Mesendoderm (in vitro differentiated cells): ENCODE measurements at regions not wholly inside any gene's neighbourhood (a gene's known extent, or its start where the extent isn't known, plus 50 kb on each side); places are given as distances from the start of the nearest gene placed in this dataset.

Experiments
- DNase-seq: peaks from one replicate; pipeline ENCODE4 v3.0.0; 2013
- H2AK5ac ChIP-seq: 2 replicates; pipeline ENCODE4 v1.6.1; 2013; ENCODE audit warnings: low read length, inconsistent platforms
- H2BK120ac ChIP-seq: 2 replicates; pipeline ENCODE4 v1.6.1; 2013; ENCODE audit warnings: low read depth, mild to moderate bottlenecking, low read length, moderate library complexity, mixed read lengths
- H2BK15ac ChIP-seq: replicated peaks from 2 replicates; pipeline ENCODE4 v1.6.1; 2013; ENCODE audit warnings: low read depth, mild to moderate bottlenecking, moderate library complexity
- H2BK5ac ChIP-seq: 2 replicates; pipeline ENCODE4 v1.6.1; 2013; ENCODE audit warnings: low read length, inconsistent platforms
- H3K18ac ChIP-seq: 2 replicates; pipeline ENCODE4 v1.6.1; 2013; ENCODE audit warnings: mild to moderate bottlenecking, low read length, mixed read lengths
- H3K23ac ChIP-seq: one replicate; pipeline ENCODE4 v1.6.1; 2013; ENCODE audit warnings: low read length
- H3K27ac ChIP-seq: 2 replicates; pipeline ENCODE4 v1.5.1; 2013; ENCODE audit warnings: low read depth, mild to moderate bottlenecking, inconsistent platforms, low read length, moderate library complexity
- H3K27me3 ChIP-seq: 2 replicates; pipeline ENCODE4 v1.6.1; 2013; ENCODE audit warnings: low read length, control low read depth, mild to moderate bottlenecking, inconsistent platforms; ENCODE audit not compliant: insufficient read depth, poor library complexity
- H3K36me3 ChIP-seq: 2 replicates; pipeline ENCODE4 v1.6.1; 2013; ENCODE audit warnings: low read length, inconsistent platforms; ENCODE audit not compliant: control insufficient read depth, insufficient read depth
- H3K4ac ChIP-seq: one replicate; pipeline ENCODE4 v1.6.1; 2013; ENCODE audit warnings: low read depth, mild to moderate bottlenecking, low read length, moderate library complexity
- H3K4me1 ChIP-seq: 2 replicates; pipeline ENCODE4 v1.6.1; 2013; ENCODE audit warnings: low read depth, low read length, inconsistent platforms; ENCODE audit not compliant: control insufficient read depth
- H3K4me2 ChIP-seq: 2 replicates; pipeline ENCODE4 v1.6.1; 2013; ENCODE audit warnings: low read length
- H3K4me3 ChIP-seq: 2 replicates; pipeline ENCODE4 v1.5.1; 2013; ENCODE audit warnings: mild to moderate bottlenecking, low read length
- H3K56ac ChIP-seq: one replicate; pipeline ENCODE4 v1.6.1; 2013; ENCODE audit warnings: low read length
- H3K79me1 ChIP-seq: 2 replicates; pipeline ENCODE4 v1.6.1; 2013; ENCODE audit warnings: low read length, inconsistent platforms
- H3K79me2 ChIP-seq: 2 replicates; pipeline ENCODE4 v1.6.1; 2013; ENCODE audit warnings: mild to moderate bottlenecking, low read length; ENCODE audit not compliant: control insufficient read depth, insufficient read depth
- H3K9ac ChIP-seq: 2 replicates; pipeline ENCODE4 v1.6.1; 2013; ENCODE audit warnings: low read length, inconsistent platforms
- H4K5ac ChIP-seq: one replicate; pipeline ENCODE4 v1.6.1; 2013; ENCODE audit warnings: low read length
- H4K8ac ChIP-seq: one replicate; pipeline ENCODE4 v1.6.1; 2013; ENCODE audit warnings: low read depth, mild to moderate bottlenecking, control low read depth, low read length, moderate library complexity
- WGBS: extraction: QIAGEN DNeasy Blood & Tissue Kit; methylation state at CpG from one replicate; pipeline ENCODE4 v1.1.7; 2013; ENCODE audit warnings: low lambda C conversion rate, missing lambda C conversion rate; ENCODE audit not compliant: insufficient coverage; ENCODE audit errors: extremely low coverage; 5-methylcytosine and 5-hydroxymethylcytosine counted together

GRCh38 chr5:125210242-125210947, 464.0 kb upstream of the ZNF608 start:
- Histone ChIP-seq H2BK5ac (no peak overlapping the region), H3K4me1 (no peaks in the 10 kb centered on the region), H3K23ac (no peak overlapping the region), H3K27me3 (no peaks in the 10 kb centered on the region), H2BK120ac (no peak overlapping the region), H3K4ac (no peak overlapping the region), H3K79me2 (no peaks in the 10 kb centered on the region), H2AK5ac (no peak overlapping the region), H2BK15ac (no peak overlapping the region), H3K4me2 (no peak overlapping the region), H3K9ac (no peak overlapping the region), H3K18ac (peak overlapping the region; percentile 87), H3K4me3 (no peak overlapping the region), H3K27ac (no peak overlapping the region), H3K56ac (no peak overlapping the region), H4K8ac (no peak overlapping the region), H3K79me1 (no peaks in the 10 kb centered on the region), H4K5ac (no peak overlapping the region), H3K36me3 (no peaks in the 10 kb centered on the region)
- no peak for DNase-seq
- no CpG with 5 or more reads among the region's 1 CpG for WGBS

GRCh38 chr5:125214080-125214479, 467.6 kb upstream of the ZNF608 start:
- Histone ChIP-seq H4K8ac (no peak overlapping the region), H4K5ac (no peak overlapping the region), H3K4me1 (no peaks in the 10 kb centered on the region), H3K27me3 (no peaks in the 10 kb centered on the region), H3K4ac (no peak overlapping the region), H2AK5ac (no peak overlapping the region), H3K79me2 (no peaks in the 10 kb centered on the region), H3K36me3 (no peaks in the 10 kb centered on the region), H3K79me1 (no peaks in the 10 kb centered on the region), H2BK15ac (no peak overlapping the region), H3K4me2 (no peak overlapping the region), H3K27ac (no peak overlapping the region), H2BK120ac (no peak overlapping the region), H3K4me3 (no peak overlapping the region), H3K9ac (no peak overlapping the region), H3K18ac (no peak overlapping the region), H3K23ac (no peak overlapping the region), H2BK5ac (no peak overlapping the region), H3K56ac (no peak overlapping the region)
- no peak for DNase-seq
- WGBS = no CpG with 5 or more reads among the region's 3 CpGs

- H3K18ac ChIP-seq = no peak overlapping the region
- H3K23ac ChIP-seq = no peak overlapping the region
- H3K27me3 ChIP-seq = no peaks in the 10 kb centered on the region
- H2BK5ac ChIP-seq = no peak overlapping the region
- H3K56ac ChIP-seq = no peak overlapping the region
- no CpG with 5 or more reads among the region's 1 CpG for WGBS
- H3K4me2 ChIP-seq = no peak overlapping the region
- no peaks in the 10 kb centered on the region for H3K36me3 ChIP-seq
- no peaks in the 10 kb centered on the region for H3K79me2 ChIP-seq
- no peak overlapping the region for H3K4ac ChIP-seq
- no peak overlapping the region for H2BK15ac ChIP-seq
- no peak overlapping the region for H4K8ac ChIP-seq
- H2AK5ac ChIP-seq = no peak overlapping the region
- no peak overlapping the region for H4K5ac ChIP-seq
- no peak overlapping the region for H3K27ac ChIP-seq
- H2BK120ac ChIP-seq = no peak overlapping the region
- H3K9ac ChIP-seq = no peak overlapping the region
- no peak overlapping the region for H3K4me3 ChIP-seq
- H3K4me1 ChIP-seq = no peaks in the 10 kb centered on the region
- peak; percentile 37 for DNase-seq
- no peaks in the 10 kb centered on the region for H3K79me1 ChIP-seq
These were observed 469.2 kb upstream of the ZNF608 start for GRCh38 chr5:125215593-125215992.

GRCh38 chr5:125219710-125220109, 473.3 kb upstream of the ZNF608 start:
- Histone ChIP-seq H3K9ac (no peak overlapping the region), H3K4me2 (no peak overlapping the region), H3K56ac (no peak overlapping the region), H3K23ac (no peak overlapping the region), H4K5ac (no peak overlapping the region), H4K8ac (no peak overlapping the region), H2BK120ac (no peak overlapping the region), H2BK5ac (no peak overlapping the region), H3K79me2 (no peaks in the 10 kb centered on the region), H3K4me3 (no peak overlapping the region), H2AK5ac (no peak overlapping the region), H2BK15ac (no peak overlapping the region), H3K79me1 (no peaks in the 10 kb centered on the region), H3K4ac (no peak overlapping the region), H3K4me1 (no peaks in the 10 kb centered on the region), H3K27me3 (no peaks in the 10 kb centered on the region), H3K18ac (no peak overlapping the region), H3K27ac (no peak overlapping the region), H3K36me3 (no peaks in the 10 kb centered on the region)
- DNase-seq = no peak

GRCh38 chr5:125220284-125220683, 473.8 kb upstream of the ZNF608 start:
- H3K4me3 ChIP-seq = no peak overlapping the region
- no CpG with 5 or more reads among the region's 1 CpG for WGBS
- no peak for DNase-seq

GRCh38 chr5:125222597-125223240, 476.3 kb upstream of the ZNF608 start:
- H3K18ac ChIP-seq = no peak overlapping the region
- no peak overlapping the region for H3K23ac ChIP-seq
- no CpG with 5 or more reads among the region's 7 CpGs for WGBS
- no peak overlapping the region for H2BK15ac ChIP-seq
- no peaks in the 10 kb centered on the region for H3K36me3 ChIP-seq
- no peak overlapping the region for H2BK5ac ChIP-seq
- no peak for DNase-seq
- H2AK5ac ChIP-seq = no peak overlapping the region
- no peak overlapping the region for H3K4me2 ChIP-seq
- no peaks in the 10 kb centered on the region for H3K79me2 ChIP-seq
- H3K4me1 ChIP-seq = no peaks in the 10 kb centered on the region
- H3K27me3 ChIP-seq = no peaks in the 10 kb centered on the region
- no peak overlapping the region for H3K27ac ChIP-seq
- no peak overlapping the region for H2BK120ac ChIP-seq
- no peak overlapping the region for H3K56ac ChIP-seq
- H4K5ac ChIP-seq = no peak overlapping the region
- H3K4ac ChIP-seq = no peak overlapping the region
- no peaks in the 10 kb centered on the region for H3K79me1 ChIP-seq
- H3K9ac ChIP-seq = no peak overlapping the region
- no peak overlapping the region for H4K8ac ChIP-seq
- no peak overlapping the region for H3K4me3 ChIP-seq

More at GRCh38 chr5:125220284-125220683, 473.8 kb upstream of the ZNF608 start:
- Histone ChIP-seq H3K18ac (no peak overlapping the region), H2AK5ac (no peak overlapping the region), H3K79me2 (no peaks in the 10 kb centered on the region), H2BK120ac (no peak overlapping the region), H2BK15ac (no peak overlapping the region), H3K4ac (no peak overlapping the region), H3K4me2 (no peak overlapping the region), H3K36me3 (no peaks in the 10 kb centered on the region), H3K56ac (no peak overlapping the region), H3K79me1 (no peaks in the 10 kb centered on the region), H4K8ac (no peak overlapping the region), H3K27me3 (no peaks in the 10 kb centered on the region), H2BK5ac (no peak overlapping the region), H3K9ac (no peak overlapping the region), H3K23ac (no peak overlapping the region), H3K4me1 (no peaks in the 10 kb centered on the region), H3K27ac (no peak overlapping the region), H4K5ac (no peak overlapping the region)
